ENCODE measurements at regions not wholly inside any gene's neighbourhood (a gene's known extent, or its start where the extent isn't known, plus 50 kb on each side); places are given as distances from the start of the nearest gene placed in this dataset.

- no peak for DNase-seq
Measured at GRCh38 chr17:72430611-72431432, 310.0 kb downstream of the SOX9 start.

GRCh38 chr17:72432143-72432621 lies 311.4 kb downstream of the SOX9 start:
- no peak for DNase-seq

- no peak for DNase-seq
Measured at GRCh38 chr17:72432881-72433280, 312.1 kb downstream of the SOX9 start.

GRCh38 chr17:72433797-72434196 lies 313.0 kb downstream of the SOX9 start:
- DNase-seq: no peak

- DNase-seq: no peak
Measured at GRCh38 chr17:72434581-72434980, 313.8 kb downstream of the SOX9 start.

GRCh38 chr17:72434991-72435618 lies 314.3 kb downstream of the SOX9 start:
- DNase-seq: no peak

- DNase-seq: no peak
Measured at GRCh38 chr17:72438783-72439182, 318.0 kb downstream of the SOX9 start.

- DNase-seq: no peak
Measured at GRCh38 chr17:72439893-72440502, 319.2 kb downstream of the SOX9 start.

GRCh38 chr17:72440961-72441360 lies 320.1 kb downstream of the SOX9 start:
- no peak for DNase-seq

- DNase-seq: no peak
Measured at GRCh38 chr17:72441909-72442308, 321.1 kb downstream of the SOX9 start.

- no peak for DNase-seq
Measured at GRCh38 chr17:72444517-72445054, 323.8 kb downstream of the SOX9 start.

- DNase-seq: no peak
Measured at GRCh38 chr17:72445055-72445991, 324.5 kb downstream of the SOX9 start.

- no peak for DNase-seq
Measured at GRCh38 chr17:72446118-72446517, 325.3 kb downstream of the SOX9 start.

GRCh38 chr17:72446525-72447250 lies 325.9 kb downstream of the SOX9 start:
- no peak for DNase-seq

GRCh38 chr17:72447251-72447640 lies 326.4 kb downstream of the SOX9 start:
- no peak for DNase-seq

- no peak for DNase-seq
Measured at GRCh38 chr17:72448019-72448418, 327.2 kb downstream of the SOX9 start.

GRCh38 chr17:72452286-72453173 lies 331.7 kb downstream of the SOX9 start:
- no peak for DNase-seq

- DNase-seq: no peak
Measured at GRCh38 chr17:72454342-72454741, 333.5 kb downstream of the SOX9 start.

- DNase-seq: no peak
Measured at GRCh38 chr17:72455562-72455961, 334.7 kb downstream of the SOX9 start.

- no peak for DNase-seq
Measured at GRCh38 chr17:72456075-72456474, 335.3 kb downstream of the SOX9 start.

- no peak for DNase-seq
Measured at GRCh38 chr17:72457712-72458111, 336.9 kb downstream of the SOX9 start.
